ENCODE measurements at regions not wholly inside any gene's neighbourhood (a gene's known extent, or its start where the extent isn't known, plus 50 kb on each side); places are given as distances from the start of the nearest gene placed in this dataset.

GRCh38 chr7:17033245-17033644 is 151.5 kb upstream of the AGR3 start:
- Histone ChIP-seq H3K27me3 (ENCODE audit: insufficient read depth, low read depth) (no peaks in the 10 kb centered on the region), H3K4me3 (IDR thresholded peaks at IDR 0.05; ENCODE audit: insufficient read depth, low read depth, low read length) (no peak overlapping the region), H3K4me1 (ENCODE audit: low read depth, poor library complexity, severe bottlenecking) (no peaks in the 10 kb centered on the region), H3K79me2 (ENCODE audit: insufficient read depth, low read depth) (no peaks in the 10 kb centered on the region), H3K36me3 (ENCODE audit: insufficient read depth) (no peaks in the 10 kb centered on the region), H2AFZ (ENCODE audit: low read depth) (no peak overlapping the region), H3K27ac (no peak overlapping the region), H4K20me1 (ENCODE audit: insufficient read depth) (no peaks in the 10 kb centered on the region), H3K4me2 (no peak overlapping the region), H3K9ac (no peak overlapping the region)
- TF ChIP-seq CTCF (conservative IDR thresholded peaks at IDR 0.05; ENCODE audit: low read depth, low read length): no peak

GRCh38 chr7:17036584-17036983 is 154.8 kb upstream of the AGR3 start:
- no peaks in the 10 kb centered on the region for H3K27me3 ChIP-seq (ENCODE audit: insufficient read depth, low read depth)
- no peaks in the 10 kb centered on the region for H3K79me2 ChIP-seq (ENCODE audit: insufficient read depth, low read depth)
- no peak overlapping the region for H3K27ac ChIP-seq
- H3K36me3 ChIP-seq (ENCODE audit: insufficient read depth): no peaks in the 10 kb centered on the region
- H3K4me3 ChIP-seq (IDR thresholded peaks at IDR 0.05; ENCODE audit: insufficient read depth, low read depth, low read length): no peak overlapping the region
- no peak overlapping the region for H3K4me2 ChIP-seq
- H3K4me1 ChIP-seq (ENCODE audit: low read depth, poor library complexity, severe bottlenecking): no peaks in the 10 kb centered on the region
- TF ChIP-seq CTCF (conservative IDR thresholded peaks at IDR 0.05; ENCODE audit: low read depth, low read length): no peak
- H2AFZ ChIP-seq (ENCODE audit: low read depth): no peak overlapping the region
- H4K20me1 ChIP-seq (ENCODE audit: insufficient read depth): no peaks in the 10 kb centered on the region
- no peak overlapping the region for H3K9ac ChIP-seq

- H3K4me2 ChIP-seq: no peak overlapping the region
- H3K36me3 ChIP-seq (ENCODE audit: insufficient read depth): no peaks in the 10 kb centered on the region
- H3K79me2 ChIP-seq (ENCODE audit: insufficient read depth, low read depth): no peaks in the 10 kb centered on the region
- H3K4me3 ChIP-seq (IDR thresholded peaks at IDR 0.05; ENCODE audit: insufficient read depth, low read depth, low read length): no peak overlapping the region
- no peaks in the 10 kb centered on the region for H4K20me1 ChIP-seq (ENCODE audit: insufficient read depth)
- H2AFZ ChIP-seq (ENCODE audit: low read depth): no peak overlapping the region
- H3K9ac ChIP-seq: no peak overlapping the region
- H3K27ac ChIP-seq: no peak overlapping the region
- H3K4me1 ChIP-seq (ENCODE audit: low read depth, poor library complexity, severe bottlenecking): no peaks in the 10 kb centered on the region
- TF ChIP-seq CTCF (conservative IDR thresholded peaks at IDR 0.05; ENCODE audit: low read depth, low read length): no peak
- no peaks in the 10 kb centered on the region for H3K27me3 ChIP-seq (ENCODE audit: insufficient read depth, low read depth)
Observed at GRCh38 chr7:17037356-17037755, 155.6 kb upstream of the AGR3 start.

GRCh38 chr7:17038160-17038782 is 156.5 kb upstream of the AGR3 start:
- Histone ChIP-seq H3K27me3 (ENCODE audit: insufficient read depth, low read depth) (no peaks in the 10 kb centered on the region), H4K20me1 (ENCODE audit: insufficient read depth) (no peaks in the 10 kb centered on the region), H3K4me2 (no peak overlapping the region), H3K4me1 (ENCODE audit: low read depth, poor library complexity, severe bottlenecking) (no peaks in the 10 kb centered on the region), H3K9ac (no peak overlapping the region), H2AFZ (ENCODE audit: low read depth) (no peak overlapping the region), H3K79me2 (ENCODE audit: insufficient read depth, low read depth) (no peaks in the 10 kb centered on the region), H3K27ac (no peak overlapping the region), H3K36me3 (ENCODE audit: insufficient read depth) (no peaks in the 10 kb centered on the region), H3K4me3 (IDR thresholded peaks at IDR 0.05; ENCODE audit: insufficient read depth, low read depth, low read length) (no peak overlapping the region)
- TF ChIP-seq CTCF (conservative IDR thresholded peaks at IDR 0.05; ENCODE audit: low read depth, low read length): no peak
